Adipose tissue (tissue), 3 donors: ENCODE measurements at regions not wholly inside any gene's neighbourhood (a gene's known extent, or its start where the extent isn't known, plus 50 kb on each side); places are given as distances from the start of the nearest gene placed in this dataset.

Experiments used
- H3K27ac ChIP-seq: one replicate; pipeline ENCODE4 v1.5.1; 2013; ENCODE audit warnings: low read depth, low read length
- WGBS, 3 donors: extraction: QIAGEN DNeasy Blood & Tissue Kit; methylation state at CpG; one replicate each; pipeline ENCODE4 v1.1.7; 2013; 5-methylcytosine and 5-hydroxymethylcytosine counted together
- donor health status: healthy with polysubstance abuse.
- donor health status: Bipolar disorder and iron deficiency.
- donor health status: healthy.

GRCh38 chr13:109673477-109673876, 112.9 kb downstream of the IRS2 start:
- no peak overlapping the region for H3K27ac ChIP-seq
- WGBS, 3 donors: 67 to 75% (median 70%) methylated on average over 1 of the region's 1 CpG

DNA sequence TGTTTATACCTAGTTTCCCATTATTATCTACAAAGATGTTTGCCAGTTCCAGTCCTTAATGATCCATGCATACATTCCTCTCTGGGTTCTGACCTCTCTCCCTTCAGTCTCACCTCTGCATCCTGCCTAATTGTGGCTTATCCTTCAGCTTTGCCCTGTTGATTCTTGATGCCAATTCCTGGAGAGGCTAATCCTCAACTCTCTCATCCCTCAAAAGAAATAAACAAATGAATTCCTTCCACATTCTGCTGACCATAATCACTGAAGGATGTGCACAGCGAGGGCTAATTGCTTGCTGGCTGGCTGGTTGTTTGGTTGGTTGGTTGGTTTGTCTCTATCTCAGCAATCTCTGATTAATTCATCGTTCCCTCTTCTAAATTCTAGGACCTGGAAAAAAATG, 113.8 kb downstream of the IRS2 start:
- 46 to 71% (median 53%) methylated on average over 2 of the region's 2 CpGs for WGBS, 3 donors
- no peak overlapping the region for H3K27ac ChIP-seq

GRCh38 chr13:109671919-109672318, 114.5 kb downstream of the IRS2 start:
- 44 to 83% (median 50%) methylated on average over 4 of the region's 4 CpGs for WGBS, 3 donors
- no peak overlapping the region for H3K27ac ChIP-seq

DNA sequence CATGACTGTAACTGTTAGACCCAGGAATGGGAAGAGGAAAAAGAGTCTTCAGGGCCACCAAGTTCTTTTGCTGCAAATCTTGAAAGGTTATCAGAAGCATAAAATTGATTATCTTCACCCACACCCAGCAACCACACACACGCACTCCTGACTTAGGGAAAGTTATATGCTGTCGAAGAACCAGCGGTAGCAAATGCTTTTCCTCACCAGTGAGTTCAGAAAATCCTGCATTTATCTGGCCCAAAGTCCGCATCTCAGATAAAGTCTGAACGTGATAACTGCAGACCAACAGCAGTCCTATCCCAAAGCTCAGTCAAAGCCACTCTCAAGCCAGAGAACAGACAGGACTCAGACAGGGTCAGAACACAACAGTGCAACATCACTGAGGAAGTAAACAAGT, 115.6 kb downstream of the IRS2 start:
- H3K27ac ChIP-seq: no peak overlapping the region
- WGBS, 3 donors: 88 to 93% (median 88%) methylated on average over 5 of the region's 5 CpGs

DNA sequence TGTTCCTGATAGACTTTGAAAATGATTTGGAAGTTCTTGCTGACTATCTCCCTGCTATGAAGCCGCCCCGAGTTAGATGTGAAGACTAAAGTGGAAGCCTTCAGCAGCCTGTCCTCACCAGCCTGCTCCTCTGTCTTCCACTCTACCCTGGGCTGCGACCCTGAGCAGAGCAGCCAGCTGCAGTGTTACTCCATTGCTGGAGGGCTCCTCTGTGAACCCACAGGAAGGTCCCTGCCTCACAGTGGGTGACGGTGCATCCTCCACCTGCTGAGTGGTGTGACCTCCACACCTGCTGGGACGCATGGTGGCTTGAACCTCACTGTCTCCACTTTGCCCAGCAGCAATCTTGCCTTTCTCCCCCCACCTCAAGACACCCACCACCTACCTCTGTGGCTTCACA, 116.4 kb downstream of the IRS2 start:
- 75 to 79% (median 76%) methylated on average over 5 of the region's 5 CpGs for WGBS, 3 donors
- no peak overlapping the region for H3K27ac ChIP-seq

DNA sequence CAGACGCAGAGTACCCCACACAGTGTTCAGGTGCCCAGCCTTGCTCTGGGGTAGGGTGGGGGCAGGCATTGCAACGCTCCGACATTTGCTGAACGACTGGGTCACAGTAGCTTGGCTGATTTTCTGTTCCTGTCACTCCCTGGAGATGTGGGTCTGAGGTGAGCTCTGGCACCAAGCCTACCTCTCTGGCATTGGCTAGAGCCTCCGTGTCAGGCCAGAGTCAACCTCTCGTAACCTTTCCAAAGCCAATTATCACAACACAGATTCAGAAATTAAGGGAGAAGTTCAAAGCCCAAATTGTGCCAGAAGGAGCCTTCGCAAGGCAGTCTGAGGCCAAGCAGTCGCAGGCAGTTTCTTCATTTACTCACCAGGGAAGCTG, 117.2 kb downstream of the IRS2 start:
- 64 to 75% (median 64%) methylated on average over 8 of the region's 8 CpGs for WGBS, 3 donors
- no peak overlapping the region for H3K27ac ChIP-seq

- H3K27ac ChIP-seq: no peak overlapping the region
- WGBS, 3 donors: 81 to 82% (median 81%) methylated on average over 7 of the region's 7 CpGs
Observed at GRCh38 chr13:109668433-109669233, 117.8 kb downstream of the IRS2 start.

DNA sequence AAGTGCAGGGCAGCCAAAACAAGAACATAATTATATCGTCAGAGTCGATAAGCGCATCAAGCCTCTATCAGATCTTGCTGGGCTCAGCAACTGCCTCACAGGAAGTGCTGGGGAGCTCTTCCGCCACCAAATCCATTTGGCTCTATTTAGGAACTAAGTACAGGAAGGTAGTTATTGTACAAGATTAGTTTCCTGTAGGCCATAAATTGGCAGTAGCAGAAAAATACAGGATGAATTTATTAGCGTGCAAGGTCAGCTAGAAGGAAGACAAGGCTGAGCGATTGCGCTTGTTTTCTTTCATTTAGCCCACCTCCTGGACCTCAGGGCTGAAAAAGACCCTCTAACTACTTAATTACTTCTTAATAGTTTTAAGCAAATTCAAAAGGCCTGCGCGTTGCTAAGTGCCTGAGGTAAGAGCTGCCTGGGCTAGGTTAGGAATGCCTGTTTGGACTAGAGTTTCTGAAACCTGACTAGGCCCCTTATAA, 118.5 kb downstream of the IRS2 start:
- 42 to 81% (median 49%) methylated on average over 9 of the region's 9 CpGs for WGBS, 3 donors
- no peak overlapping the region for H3K27ac ChIP-seq

GRCh38 chr13:109667056-109667455, 119.3 kb downstream of the IRS2 start:
- WGBS, 3 donors: 27 to 48% (median 42%) methylated on average over 13 of the region's 13 CpGs
- H3K27ac ChIP-seq: no peak overlapping the region

GRCh38 chr13:109666656-109667055, 119.7 kb downstream of the IRS2 start:
- H3K27ac ChIP-seq: no peak overlapping the region
- WGBS, 3 donors: 51 to 69% (median 61%) methylated on average over 8 of the region's 8 CpGs

GRCh38 chr13:109665781-109666249, 120.6 kb downstream of the IRS2 start:
- 84 to 90% (median 89%) methylated on average over 15 of the region's 15 CpGs for WGBS, 3 donors
- H3K27ac ChIP-seq: no peak overlapping the region

DNA sequence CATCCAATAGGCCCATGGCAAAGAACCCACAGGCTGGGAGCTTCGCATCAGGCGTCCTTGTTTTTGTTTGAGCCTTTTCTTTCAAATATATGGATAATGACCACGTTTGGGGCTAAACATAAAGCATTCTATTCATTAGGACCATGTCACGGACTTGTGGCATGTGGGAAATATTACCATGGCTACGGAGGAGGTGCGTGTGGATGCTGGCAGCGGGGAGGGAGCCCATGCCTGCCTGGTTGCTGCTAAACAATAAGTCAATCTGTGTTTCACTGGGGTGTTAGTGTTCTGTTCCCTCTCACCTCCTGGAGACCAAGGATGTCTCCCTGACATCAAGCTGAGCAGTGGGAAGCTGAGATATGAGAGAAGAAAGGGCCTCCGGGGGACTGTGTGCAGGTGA, 121.1 kb downstream of the IRS2 start:
- WGBS, 3 donors: 75 to 90% (median 86%) methylated on average over 8 of the region's 8 CpGs
- H3K27ac ChIP-seq: no peak overlapping the region

DNA sequence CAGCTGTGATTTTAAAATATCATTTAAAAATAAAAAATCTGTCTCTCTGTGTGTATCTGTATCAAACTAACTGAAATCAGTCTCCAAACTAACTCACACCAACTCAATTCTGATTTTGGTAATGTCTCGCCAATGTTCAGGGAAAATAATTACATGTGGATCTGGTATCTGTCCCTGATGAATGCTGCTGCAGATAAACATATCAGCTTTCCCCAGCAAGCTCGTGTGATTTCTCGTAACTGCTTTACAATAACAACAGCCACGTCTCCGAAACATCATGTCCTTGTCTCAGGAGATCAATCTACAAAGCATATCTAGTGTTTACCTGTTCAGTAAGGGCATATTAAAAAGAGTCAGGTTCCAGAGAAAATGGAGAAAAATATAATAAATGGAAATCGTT, 129.0 kb downstream of the IRS2 start:
- H3K27ac ChIP-seq: no peak overlapping the region
- WGBS, 3 donors: 33 to 53% (median 52%) methylated on average over 6 of the region's 6 CpGs

DNA sequence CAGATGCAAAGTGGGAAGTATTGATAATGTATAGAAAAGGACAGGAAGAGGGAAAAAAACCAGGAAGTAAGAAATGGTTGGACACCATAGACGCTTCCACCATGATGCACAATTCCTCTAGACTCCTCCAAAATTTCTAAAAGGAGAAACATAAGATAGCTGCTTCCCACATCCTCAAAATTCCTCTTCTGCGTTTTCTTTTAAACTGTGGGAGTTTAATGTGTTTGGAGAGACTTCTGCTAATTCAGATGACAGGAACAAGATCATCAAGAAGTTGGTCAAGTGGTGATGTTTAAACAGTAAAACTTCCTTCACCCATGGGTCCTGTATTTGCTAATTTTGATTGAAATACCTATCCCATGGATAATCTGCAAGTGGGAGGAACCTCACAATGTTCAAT, 130.2 kb downstream of the IRS2 start:
- 58 to 79% (median 64%) methylated on average over 2 of the region's 2 CpGs for WGBS, 3 donors
- H3K27ac ChIP-seq: no peak overlapping the region

- peak overlapping the region; percentile 65 for H3K27ac ChIP-seq
- WGBS, 3 donors: 71 to 80% (median 76%) methylated on average over 5 of the region's 5 CpGs
Observed at GRCh38 chr13:109655611-109656010, 130.8 kb downstream of the IRS2 start.

- H3K27ac ChIP-seq: peak overlapping the region; percentile 28
- 15 to 58% (median 15%) methylated on average over 1 of the region's 1 CpG for whole genome bisulfite sequencing, 3 donors
Observed at GRCh38 chr13:109655206-109655600, 131.2 kb downstream of the IRS2 start.

DNA sequence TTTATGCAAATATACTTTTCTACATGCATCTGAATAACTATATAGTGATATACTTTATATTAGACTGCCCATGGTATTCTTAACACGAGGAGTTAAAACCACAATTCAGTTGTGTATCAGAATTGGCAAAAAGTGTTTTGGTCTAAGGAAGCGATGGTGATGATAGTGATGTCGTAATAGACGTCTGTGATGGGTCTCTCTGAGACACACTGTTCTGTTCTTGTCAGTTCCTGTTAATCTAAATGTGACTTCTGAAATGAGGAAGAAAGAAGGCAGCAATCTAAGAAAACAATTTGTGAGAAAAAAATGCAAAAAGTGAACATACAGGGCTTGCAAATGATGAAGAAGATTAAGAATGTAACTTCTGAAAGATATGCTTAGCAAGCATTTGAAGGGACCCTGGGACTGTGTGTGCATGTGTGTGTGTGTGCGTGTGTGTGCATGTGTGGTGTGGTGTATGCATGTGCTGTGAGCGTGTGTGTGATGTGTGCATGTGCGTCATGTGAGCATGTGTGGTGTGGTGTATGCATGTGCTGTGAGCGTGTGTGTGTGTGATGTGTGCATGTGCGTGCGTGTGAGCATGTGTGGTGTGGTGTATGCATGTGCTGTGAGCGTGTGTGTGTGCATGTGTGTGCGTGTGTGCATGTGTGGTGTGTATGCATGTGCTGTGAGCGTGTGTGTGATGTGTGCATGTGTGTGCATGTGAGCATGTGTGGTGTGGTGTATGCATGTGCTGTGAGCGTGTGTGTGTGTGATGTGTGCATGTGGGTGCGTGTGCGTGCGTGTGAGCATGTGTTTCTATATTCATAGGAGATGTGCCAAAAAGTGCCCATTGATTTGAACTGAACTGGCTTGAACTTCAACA, 131.8 kb downstream of the IRS2 start:
- WGBS, 3 donors: 58 to 75% (median 61%) methylated on average over 17 of the region's 17 CpGs
- H3K27ac ChIP-seq: peak overlapping the region; percentile 28

- WGBS, 3 donors: 36 to 66% (median 44%) methylated on average over 3 of the region's 3 CpGs
Observed at GRCh38 chr13:109652531-109652930, 133.9 kb downstream of the IRS2 start.

DNA sequence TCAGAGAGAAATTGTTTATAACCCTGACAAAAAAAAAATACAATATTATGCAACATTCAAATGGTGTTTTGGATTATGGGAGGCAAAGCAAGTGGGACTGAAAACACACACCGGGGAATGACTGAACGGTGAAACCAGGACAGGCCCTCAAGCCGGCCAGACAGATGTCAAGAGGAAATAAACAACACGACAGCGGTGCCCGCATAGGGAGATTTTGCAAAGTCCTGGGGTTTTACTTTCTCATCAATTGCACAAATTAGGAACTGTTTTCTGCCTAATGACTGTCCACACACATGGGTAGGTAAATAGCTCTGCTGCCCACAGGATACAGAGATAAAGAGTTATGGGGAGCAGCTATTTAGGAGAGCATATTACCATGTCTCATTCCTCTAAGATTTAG, 134.5 kb downstream of the IRS2 start:
- H3K27ac ChIP-seq: peak overlapping the region; percentile 23
- 27 to 62% (median 32%) methylated on average over 6 of the region's 6 CpGs for WGBS, 3 donors

More at GRCh38 chr13:109652531-109652930, 133.9 kb downstream of the IRS2 start:
- peak overlapping the region; percentile 23 for H3K27ac ChIP-seq
